Tibial artery (tissue), 4 donors: ENCODE measurements at regions not wholly inside any gene's neighbourhood (a gene's known extent, or its start where the extent isn't known, plus 50 kb on each side); places are given as distances from the start of the nearest gene placed in this dataset.

Experiments used
- DNase-seq, 2 donors: peaks; one replicate each; pipeline ENCODE4 v3.0.0-alpha.2; 2019
- H3K27ac ChIP-seq, 2 donors: fragments of 200-600 bp; sonication (generic) in 1 of 2; 1 replicate in 1 of 2; 2 replicates in 1 of 2; pipeline ENCODE4 v1.5.1; 2018 to 2019; ENCODE audit warnings: mild to moderate bottlenecking in 1 of 2
- H3K27me3 ChIP-seq, 2 donors: fragments of 200-600 bp; sonication (generic) in 1 of 2; one replicate each; pipeline versions ENCODE4 v1.5.1 to v1.6.0; 2016 to 2019
- H3K36me3 ChIP-seq, 3 donors: fragments of 200-600 bp; sonication (generic) in 2 of 3; one replicate each; pipeline ENCODE4 v1.5.1; 2016 to 2019; ENCODE audit warnings: mild to moderate bottlenecking in 2 of 3
- H3K4me1 ChIP-seq, 4 donors: fragments of 200-600 bp; sonication (generic) in 2 of 4; 1 replicate in 3 of 4; 2 replicates in 1 of 4; pipeline ENCODE4 v1.5.1; 2016 to 2019
- H3K4me3 ChIP-seq, 2 donors: fragments of 200-600 bp; sonication (generic) in 1 of 2; 1 replicate in 1 of 2; 2 replicates in 1 of 2; pipeline ENCODE4 v1.5.1; 2018 to 2019; ENCODE audit warnings: mild to moderate bottlenecking in 2 of 2
- H3K9me3 ChIP-seq, 3 donors: fragments of 200-600 bp; sonication (generic) in 1 of 3; one replicate each; pipeline ENCODE4 v1.5.1; 2016 to 2019
- CTCF ChIP-seq, 2 experiments: fragments of 200-600 bp in 1 of 2; fragments of 450-650 bp in 1 of 2; IDR thresholded peaks; one replicate each; pipeline ENCODE4 v1.5.1; 2017 to 2019; ENCODE audit warnings: antibody characterized with exemption in 2 of 2, mild to moderate bottlenecking in 1 of 2, moderate library complexity in 1 of 2
- intact Hi-C: fragments of 100-400 bp; cut with DNase I; formaldehyde crosslinking; loops from one replicate; pipeline ENCODE4 v1.15.0; 2023; ENCODE audit warnings: low total_unique reads

GRCh38 chr7:83857691-83858090 is 208.8 kb upstream of the SEMA3E start:
- no peaks in the 10 kb centered on the region for H3K9me3 ChIP-seq
- H3K4me1 ChIP-seq: no peaks in the 10 kb centered on the region
- intact Hi-C loops: no loop called here
- no peaks in the 10 kb centered on the region for H3K27me3 ChIP-seq
- DNase-seq: no peak
- no peak for TF ChIP-seq CTCF (IDR thresholded peaks at IDR 0.05)
- H3K36me3 ChIP-seq: no peaks in the 10 kb centered on the region
- no peak overlapping the region for H3K27ac ChIP-seq
- no peak overlapping the region for H3K4me3 ChIP-seq

GRCh38 chr7:83856094-83856493 is 207.2 kb upstream of the SEMA3E start:
- no peaks in the 10 kb centered on the region for H3K4me1 ChIP-seq
- H3K9me3 ChIP-seq: no peaks in the 10 kb centered on the region
- no peak for TF ChIP-seq CTCF (IDR thresholded peaks at IDR 0.05)
- H3K4me3 ChIP-seq: no peak overlapping the region
- H3K36me3 ChIP-seq: no peaks in the 10 kb centered on the region
- intact Hi-C loops: no loop called here
- DNase-seq: no peak
- no peak overlapping the region for H3K27ac ChIP-seq
- no peaks in the 10 kb centered on the region for H3K27me3 ChIP-seq

GRCh38 chr7:83852136-83852535 is 203.2 kb upstream of the SEMA3E start:
- no peak for TF ChIP-seq CTCF (IDR thresholded peaks at IDR 0.05)
- Histone ChIP-seq H3K27me3 (no peaks in the 10 kb centered on the region), H3K4me1 (no peaks in the 10 kb centered on the region), H3K4me3 (no peak overlapping the region), H3K9me3 (no peaks in the 10 kb centered on the region), H3K36me3 (no peaks in the 10 kb centered on the region), H3K27ac (no peak overlapping the region)
- intact Hi-C loops: no loop called here
- no peak for DNase-seq

GRCh38 chr7:83851551-83851950 is 202.6 kb upstream of the SEMA3E start:
- Histone ChIP-seq H3K4me1 (no peaks in the 10 kb centered on the region), H3K27me3 (no peaks in the 10 kb centered on the region), H3K36me3 (no peaks in the 10 kb centered on the region), H3K4me3 (no peak overlapping the region), H3K27ac (no peak overlapping the region), H3K9me3 (no peaks in the 10 kb centered on the region)
- no peak for DNase-seq
- no peak for TF ChIP-seq CTCF (IDR thresholded peaks at IDR 0.05)
- intact Hi-C loops: no loop called here

- no peak for TF ChIP-seq CTCF (IDR thresholded peaks at IDR 0.05)
- Histone ChIP-seq H3K4me1 (no peaks in the 10 kb centered on the region), H3K36me3 (no peaks in the 10 kb centered on the region), H3K4me3 (no peak overlapping the region), H3K9me3 (no peaks in the 10 kb centered on the region), H3K27me3 (no peaks in the 10 kb centered on the region), H3K27ac (no peak overlapping the region)
- no peak for DNase-seq
- intact Hi-C loops: no loop called here
Measured at GRCh38 chr7:83850941-83851340, 202.0 kb upstream of the SEMA3E start.

- Histone ChIP-seq H3K4me1 (no peaks in the 10 kb centered on the region), H3K36me3 (no peaks in the 10 kb centered on the region), H3K27ac (no peak overlapping the region), H3K9me3 (no peaks in the 10 kb centered on the region), H3K27me3 (no peaks in the 10 kb centered on the region), H3K4me3 (no peak overlapping the region)
- DNase-seq: no peak
- no peak for TF ChIP-seq CTCF (IDR thresholded peaks at IDR 0.05)
- intact Hi-C loops: no loop called here
Measured at GRCh38 chr7:83850125-83850524, 201.2 kb upstream of the SEMA3E start.
